Jurkat, Clone E6-1 (cell line): ENCODE measurements at regions not wholly inside any gene's neighbourhood (a gene's known extent, or its start where the extent isn't known, plus 50 kb on each side); places are given as distances from the start of the nearest gene placed in this dataset.

Source experiments
- DNase-seq: peaks from one replicate; pipeline ENCODE4 v3.0.0-alpha.2; 2011; ENCODE audit warnings: low read depth, low spot score
- H3K4me3 ChIP-seq: 2 replicates; pipeline ENCODE4 v1.5.1; 2011; ENCODE audit warnings: mild to moderate bottlenecking, low read length, control low read depth, moderate library complexity

DNA sequence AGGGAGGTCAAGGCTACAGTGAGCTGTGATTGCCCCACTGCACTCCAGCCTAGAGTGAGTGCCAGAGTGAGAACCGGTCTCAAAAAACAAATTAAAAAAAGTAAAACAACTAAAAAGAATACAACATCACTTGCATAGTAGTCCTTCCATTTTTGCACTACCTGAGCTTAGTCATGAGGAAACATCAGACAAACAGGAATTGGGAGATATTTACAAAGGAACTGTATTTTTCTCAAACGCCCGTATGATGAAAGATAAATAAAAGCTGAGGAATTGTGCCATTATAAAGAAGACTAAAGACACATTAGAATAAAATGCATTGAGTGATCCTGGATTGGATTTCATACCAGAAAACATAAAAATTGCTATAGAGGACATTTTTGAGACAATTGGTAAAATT is 50.0 kb upstream of the ATP8B1 start:
- H3K4me3 ChIP-seq, result no peak overlapping the region
- DNase-seq, result no peak
